HG02763 (cell line): ENCODE measurements at regions not wholly inside any gene's neighbourhood (a gene's known extent, or its start where the extent isn't known, plus 50 kb on each side); places are given as distances from the start of the nearest gene placed in this dataset.

Experiments used
- ATAC-seq: cut with Tn5 transposase; IDR thresholded peaks from one replicate; pipeline ENCODE4 v1.9.1; 2021; ENCODE audit warnings: mild to moderate bottlenecking, moderate library complexity; ENCODE audit not compliant: unreplicated experiment

DNA sequence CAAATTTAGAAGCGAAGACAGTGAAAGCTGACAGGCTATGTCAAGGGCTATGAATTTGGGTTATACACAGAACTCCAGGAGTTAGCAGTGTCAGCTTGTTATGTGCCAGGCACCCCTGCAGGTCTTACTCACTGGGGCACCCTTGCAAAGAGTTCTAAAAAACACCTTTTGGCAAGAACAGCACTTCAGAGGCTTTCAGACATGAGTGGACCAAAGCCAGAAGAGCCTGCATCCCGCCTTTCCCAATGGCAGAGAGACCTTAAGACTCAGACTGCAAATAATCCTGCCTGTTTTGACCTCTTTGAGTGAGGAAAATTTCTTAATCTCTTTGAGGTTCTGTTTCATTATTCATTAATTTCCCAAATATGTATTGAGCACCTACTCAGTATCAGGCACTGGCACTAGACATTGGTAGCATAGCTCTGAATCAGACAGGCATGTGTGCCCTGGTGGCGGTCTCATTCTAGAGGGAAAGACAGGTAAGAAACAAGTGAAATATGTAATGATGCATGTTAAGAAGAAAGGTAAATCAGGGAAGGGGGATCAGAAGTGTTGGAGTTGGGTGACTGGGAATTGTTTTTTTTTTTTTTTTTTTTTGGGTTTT is 280.0 kb downstream of the KBTBD8 start:
- no peak for ATAC-seq

- ATAC-seq: no peak
These were observed 288.5 kb downstream of the KBTBD8 start for GRCh38 chr3:67286586-67286985.

DNA sequence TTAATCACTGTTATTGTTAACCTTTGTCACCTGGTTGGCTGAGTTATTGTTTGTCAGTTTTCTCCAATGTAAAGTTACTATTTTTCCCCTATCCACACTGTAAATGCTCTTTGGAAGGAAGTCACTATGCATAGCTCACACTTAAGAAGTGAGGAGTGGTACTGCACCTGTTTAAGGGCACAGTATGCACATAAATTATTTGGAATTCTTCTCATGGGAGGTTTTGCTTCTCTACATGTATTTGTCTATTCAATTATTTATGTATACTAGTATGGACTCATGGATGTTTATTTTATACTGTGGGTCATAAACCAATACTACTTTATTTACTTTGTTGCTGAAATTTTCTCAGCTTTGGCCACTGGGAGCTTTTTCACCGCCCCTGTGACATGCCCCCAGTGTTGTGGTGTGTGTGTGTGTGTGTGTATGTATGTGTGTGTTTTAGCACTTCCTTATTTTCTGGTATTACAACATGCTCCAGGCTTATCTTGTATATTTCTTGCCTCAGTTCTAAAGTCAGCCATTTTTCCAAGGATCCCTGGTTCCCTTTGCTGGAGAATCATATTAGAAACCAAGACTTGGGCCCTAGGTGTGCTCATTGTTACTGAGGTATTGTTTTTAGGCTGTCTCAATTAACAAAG is 290.5 kb downstream of the KBTBD8 start:
- ATAC-seq: no peak

DNA sequence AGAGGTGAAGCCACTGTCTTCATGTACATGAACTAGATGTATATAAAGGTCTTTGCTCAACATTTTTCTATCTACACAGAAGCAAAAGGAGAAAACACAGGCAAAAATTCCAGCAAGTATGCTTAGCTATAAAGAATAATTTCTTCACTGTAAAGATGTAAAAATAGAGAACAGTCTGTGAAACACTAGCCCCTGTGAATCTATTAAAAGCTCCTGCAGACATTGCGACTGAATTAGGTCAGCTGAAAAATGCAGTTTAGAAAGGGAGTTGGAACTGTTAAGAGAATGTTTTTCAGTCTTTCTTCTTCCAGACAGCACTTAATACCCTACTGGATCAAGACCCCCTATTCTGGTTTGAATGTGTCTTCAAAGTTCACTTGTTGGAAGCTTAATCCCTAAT is 291.5 kb downstream of the KBTBD8 start:
- no peak for ATAC-seq

- ATAC-seq: no peak
These were observed 292.3 kb downstream of the KBTBD8 start for GRCh38 chr3:67290438-67290837.

DNA sequence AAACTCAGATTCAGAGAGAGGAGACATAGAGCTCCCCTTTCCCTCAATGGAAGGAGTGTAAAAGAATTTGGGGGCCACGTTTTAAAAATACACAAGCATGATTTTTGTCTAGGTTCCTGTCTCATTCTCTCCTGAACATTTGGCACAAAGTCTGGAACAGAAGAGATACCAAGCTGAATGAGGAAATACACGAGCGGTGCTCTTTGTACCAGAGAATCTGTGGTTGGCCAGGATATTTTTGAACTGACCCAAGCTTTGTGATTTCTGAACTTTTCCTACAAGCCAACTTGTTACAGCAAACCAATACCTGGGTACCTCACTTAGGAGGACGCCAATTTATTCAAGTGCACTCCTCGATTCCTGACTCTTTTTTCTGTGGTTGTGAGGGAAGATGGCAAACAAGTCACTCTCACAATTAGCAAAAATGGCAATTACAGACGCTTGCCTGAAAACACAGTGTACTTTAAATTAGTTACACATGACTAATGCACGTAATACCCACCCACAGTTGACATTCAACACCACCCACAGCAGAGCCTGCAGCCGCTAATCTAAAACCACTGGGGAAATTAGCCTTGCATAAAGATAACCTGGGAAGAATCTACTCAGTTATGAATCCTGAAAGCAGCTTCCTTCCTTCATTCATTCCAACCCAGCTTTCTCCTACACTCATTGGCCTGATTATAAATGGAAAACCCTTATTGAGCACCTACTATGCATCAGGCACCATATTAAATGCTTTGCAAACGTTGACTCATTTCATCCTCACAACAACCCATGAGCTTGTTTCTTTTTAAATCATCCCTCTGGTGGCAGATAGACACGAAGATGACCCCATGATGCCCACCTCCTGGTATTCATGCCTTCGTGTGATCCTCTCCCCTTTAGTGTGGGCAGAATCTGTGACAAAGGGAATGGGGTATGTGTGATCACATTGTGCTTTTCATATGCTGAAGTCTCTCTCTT is 293.5 kb downstream of the KBTBD8 start:
- ATAC-seq: no peak

- ATAC-seq: no peak
These were observed 294.4 kb downstream of the KBTBD8 start for GRCh38 chr3:67292356-67293121.

- ATAC-seq: no peak
These were observed 296.2 kb downstream of the KBTBD8 start for GRCh38 chr3:67294341-67294740.

DNA sequence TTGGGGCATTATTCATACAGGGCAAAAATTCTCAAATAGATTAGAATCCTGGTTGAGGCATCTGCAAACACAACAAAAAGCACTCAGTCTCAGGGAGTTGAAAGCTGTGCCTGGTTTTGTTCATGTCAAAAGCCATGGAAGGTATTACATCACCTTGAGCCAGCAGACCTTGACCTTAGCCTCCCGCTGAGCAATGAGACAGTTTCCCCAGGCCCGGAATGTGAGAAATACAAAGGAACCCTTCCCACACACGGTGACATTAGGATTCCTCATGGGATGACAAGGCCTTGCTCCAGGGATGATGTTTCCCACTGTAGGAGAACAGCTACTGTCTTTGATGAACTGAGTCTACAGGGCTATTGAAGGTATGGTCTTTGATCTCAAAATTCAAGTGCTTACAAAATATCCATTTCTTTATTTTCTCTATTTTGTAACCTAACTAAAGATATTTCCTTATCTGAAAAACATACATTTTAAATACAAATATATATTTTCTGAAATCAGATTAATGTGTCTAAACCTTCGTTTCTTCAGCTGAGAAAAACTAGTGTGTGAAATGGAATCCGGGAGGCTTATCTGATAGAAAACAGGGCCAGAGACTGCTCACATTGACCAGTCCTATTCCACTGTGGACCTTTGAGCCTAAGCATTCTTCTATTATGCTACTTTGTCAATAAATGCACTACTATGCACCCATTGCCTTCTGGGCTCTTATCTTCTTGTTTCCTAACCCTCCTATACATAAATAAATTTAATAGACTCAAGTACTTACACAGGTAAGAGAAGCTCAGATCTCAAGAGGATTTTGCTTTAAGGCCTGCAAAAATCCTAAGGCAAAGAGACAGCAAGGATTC is 298.2 kb downstream of the KBTBD8 start:
- ATAC-seq: no peak

- ATAC-seq: no peak
These were observed 299.8 kb downstream of the KBTBD8 start for GRCh38 chr3:67297715-67298475.

- ATAC-seq: no peak
These were observed 303.4 kb downstream of the KBTBD8 start for GRCh38 chr3:67301556-67301955.

- ATAC-seq: no peak
These were observed 304.4 kb downstream of the KBTBD8 start for GRCh38 chr3:67302489-67302888.

DNA sequence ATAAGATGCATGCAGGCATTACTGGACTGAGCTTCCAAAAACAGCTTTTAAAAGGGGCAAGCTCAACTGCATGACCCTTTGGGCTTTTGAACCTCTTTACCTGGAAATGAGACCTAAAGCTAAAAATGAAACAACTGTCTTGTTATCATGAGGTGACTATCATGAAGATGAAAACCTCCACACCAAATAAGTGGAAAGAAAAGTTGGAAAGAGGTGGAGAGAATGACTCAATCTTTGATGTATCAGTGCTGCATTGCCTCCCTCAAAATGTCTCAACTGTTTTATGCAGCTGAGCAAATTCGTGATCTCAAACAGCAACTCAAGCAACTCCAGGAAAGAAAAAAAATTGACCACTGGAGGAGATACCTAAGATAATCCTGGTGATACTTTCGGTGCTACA is 307.1 kb downstream of the KBTBD8 start:
- no peak for ATAC-seq

- no peak for ATAC-seq
These were observed 307.8 kb downstream of the KBTBD8 start for GRCh38 chr3:67305922-67306321.

- ATAC-seq: no peak
These were observed 313.3 kb downstream of the KBTBD8 start for GRCh38 chr3:67311440-67311839.

GRCh38 chr3:67312155-67312554 is 314.0 kb downstream of the KBTBD8 start:
- ATAC-seq: no peak

GRCh38 chr3:67318162-67318561 is 320.1 kb downstream of the KBTBD8 start:
- ATAC-seq: no peak

DNA sequence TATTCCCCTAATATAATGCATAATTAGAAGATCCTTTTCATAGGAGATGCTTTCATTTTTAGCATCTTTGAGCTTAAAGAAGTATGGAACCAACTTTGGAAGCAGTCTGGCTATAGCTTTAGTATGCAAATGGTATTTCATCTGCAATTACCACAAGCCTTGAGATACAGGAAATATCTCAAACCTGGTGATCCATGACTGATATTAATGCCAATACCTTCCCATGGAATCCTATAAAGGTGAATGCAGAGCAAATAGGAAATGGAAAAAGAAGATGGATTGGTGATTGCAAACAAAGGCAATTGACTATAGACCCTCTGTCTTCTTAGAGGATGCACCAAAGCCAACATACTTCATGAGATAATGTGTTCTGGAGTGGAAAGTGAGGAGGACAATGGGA is 326.4 kb downstream of the KBTBD8 start:
- ATAC-seq: no peak
